ENCODE measurements at regions not wholly inside any gene's neighbourhood (a gene's known extent, or its start where the extent isn't known, plus 50 kb on each side); places are given as distances from the start of the nearest gene placed in this dataset.

- TF ChIP-seq EZH2phosphoT487 (IDR thresholded peaks at IDR 0.05; ENCODE audit: low read depth) (no peak), CTCF (IDR thresholded peaks at IDR 0.05; ENCODE audit: low read depth, low read length) (no peak)
These were observed 80.7 kb upstream of the SDK2 start for GRCh38 chr17:73724990-73725389.

Measured in OCI-LY3 (cell line).